GM19351 (cell line): ENCODE measurements at regions not wholly inside any gene's neighbourhood (a gene's known extent, or its start where the extent isn't known, plus 50 kb on each side); places are given as distances from the start of the nearest gene placed in this dataset.
"Not testable (repeated sequence)": the region's sequence is repeated elsewhere in the genome, so short reads cannot be mapped to it uniquely, and the experiment has no call there.

Experiments used
- ATAC-seq: cut with Tn5 transposase; IDR thresholded peaks from one replicate; pipeline ENCODE4 v1.9.1; 2021; ENCODE audit warnings: mild to moderate bottlenecking, moderate library complexity; ENCODE audit not compliant: unreplicated experiment

DNA sequence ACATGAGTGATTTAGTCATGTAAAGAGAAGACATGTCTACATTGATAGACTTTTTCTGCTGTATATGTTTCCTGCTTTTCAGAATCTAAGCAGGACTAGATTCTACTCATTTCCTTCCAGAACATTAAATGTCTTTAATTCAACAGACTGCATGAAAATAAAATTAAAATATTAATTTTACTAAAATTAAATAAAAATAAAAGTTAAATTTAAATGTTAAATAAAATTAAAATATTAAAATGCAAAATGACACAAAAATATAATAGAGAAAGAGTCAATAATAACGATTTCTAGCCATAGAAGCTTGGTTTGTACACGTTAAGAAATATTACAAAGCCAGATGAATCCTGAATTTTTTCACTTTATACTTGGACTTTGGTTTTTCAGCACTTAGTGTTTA lies 552.8 kb upstream of the NR5A2 start:
- ATAC-seq = no peak

DNA sequence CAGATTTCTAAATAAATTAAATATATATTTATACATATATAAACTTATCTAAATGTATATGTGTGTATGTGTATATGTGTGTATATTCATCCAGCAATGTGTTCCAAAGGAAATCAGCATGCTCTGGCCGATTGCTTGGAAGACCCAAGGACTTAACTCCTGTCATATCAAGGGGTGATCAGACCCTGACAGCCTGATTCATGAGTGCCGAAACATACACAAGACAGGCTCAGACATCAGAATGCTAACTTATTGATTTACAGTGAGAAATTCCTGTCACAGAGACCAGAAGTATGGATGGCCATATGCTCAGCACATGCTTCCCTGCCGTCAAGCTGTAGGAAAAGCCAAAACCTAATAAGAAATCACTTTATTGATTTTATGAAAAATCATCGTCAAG lies 545.1 kb upstream of the NR5A2 start:
- no peak for ATAC-seq

DNA sequence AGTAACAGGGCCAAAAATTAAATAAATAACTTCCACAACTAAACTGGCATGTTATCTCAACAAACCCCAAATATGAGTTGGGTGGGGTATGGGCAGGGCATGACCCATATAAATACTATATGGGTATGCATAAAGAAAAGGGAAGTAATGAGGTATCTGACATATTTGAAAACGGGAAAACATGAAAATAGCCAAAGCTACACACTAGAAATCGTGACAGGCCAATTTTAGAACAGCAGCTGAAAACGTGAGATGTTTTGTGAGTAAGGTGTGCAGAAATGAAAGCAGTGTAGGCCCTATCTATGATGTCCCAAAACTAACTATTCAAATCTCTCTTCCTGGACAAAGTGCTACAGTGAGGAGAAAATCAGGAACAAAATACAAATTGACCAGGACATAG lies 537.9 kb upstream of the NR5A2 start:
- ATAC-seq = no peak

DNA sequence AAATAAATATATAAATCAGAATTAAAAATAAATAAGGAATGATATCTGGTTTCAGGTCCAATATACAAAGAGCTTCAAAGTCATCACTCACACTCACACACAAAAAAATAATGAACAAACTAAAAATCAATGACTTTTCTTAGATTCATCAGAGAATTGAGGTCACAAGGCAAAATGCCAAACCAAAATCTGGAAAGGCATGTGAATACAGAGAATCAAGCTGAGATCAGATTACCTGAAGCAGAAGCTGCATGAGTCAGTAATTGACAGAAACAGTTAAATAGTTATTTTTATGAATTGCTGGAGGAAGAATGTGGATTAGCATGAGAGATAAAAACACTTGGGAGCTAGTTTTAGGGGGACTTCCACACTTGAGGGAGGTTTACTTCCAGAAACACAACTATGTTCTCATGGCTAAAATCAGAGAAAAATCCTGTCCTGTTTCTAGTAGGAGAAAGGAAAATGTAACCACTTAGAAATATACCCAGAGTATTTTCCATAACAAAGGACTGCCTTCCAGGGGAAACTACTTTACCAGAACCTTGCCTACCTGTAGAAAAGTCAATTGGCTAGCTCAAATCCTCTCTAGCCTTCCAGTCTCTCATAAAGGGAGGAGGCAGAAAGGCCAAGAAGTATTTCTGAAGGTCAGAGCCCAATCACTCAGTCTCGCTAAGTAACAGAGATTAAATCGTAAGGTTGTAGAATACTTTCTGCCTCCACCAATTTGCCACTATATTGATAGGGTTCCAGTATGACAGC lies 536.6 kb upstream of the NR5A2 start:
- ATAC-seq = no peak

DNA sequence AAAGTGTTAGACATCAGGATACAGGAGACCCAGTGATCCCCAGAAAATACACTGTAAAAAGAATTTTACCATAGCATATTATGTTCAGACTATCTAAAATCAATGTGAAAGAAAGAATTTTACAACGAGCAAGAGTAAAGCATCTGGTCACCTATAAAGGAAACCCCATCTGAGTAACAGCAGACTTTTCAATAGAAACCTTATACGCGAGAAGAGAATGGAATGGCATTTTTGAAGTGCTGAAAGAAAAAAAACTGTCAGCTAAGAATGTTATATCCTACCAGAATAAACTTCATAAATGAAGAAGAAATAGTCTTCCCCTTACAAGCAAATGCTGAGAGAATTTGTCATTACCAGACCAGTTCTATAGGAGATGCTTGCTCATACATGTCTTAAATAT lies 532.1 kb upstream of the NR5A2 start:
- ATAC-seq = no peak

DNA sequence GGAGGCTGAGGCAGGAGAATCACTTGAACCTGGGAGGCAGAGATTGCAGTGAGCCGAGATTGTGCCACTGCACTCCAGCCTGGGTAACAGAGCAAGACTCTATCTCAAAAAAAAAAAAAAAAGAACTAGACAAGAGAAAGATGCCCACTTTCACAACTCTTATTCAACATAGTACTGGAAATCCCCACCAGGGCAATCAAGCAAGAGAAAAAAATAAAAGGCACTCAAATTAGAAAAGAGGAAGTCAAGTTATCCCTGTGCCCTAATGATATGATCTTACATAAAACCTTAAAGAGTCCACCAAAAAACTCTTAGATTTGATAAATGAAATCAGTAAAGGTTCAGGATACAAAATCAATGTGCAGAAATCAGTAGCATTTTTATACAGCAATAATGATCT lies 528.7 kb upstream of the NR5A2 start:
- ATAC-seq = peak; percentile 85

DNA sequence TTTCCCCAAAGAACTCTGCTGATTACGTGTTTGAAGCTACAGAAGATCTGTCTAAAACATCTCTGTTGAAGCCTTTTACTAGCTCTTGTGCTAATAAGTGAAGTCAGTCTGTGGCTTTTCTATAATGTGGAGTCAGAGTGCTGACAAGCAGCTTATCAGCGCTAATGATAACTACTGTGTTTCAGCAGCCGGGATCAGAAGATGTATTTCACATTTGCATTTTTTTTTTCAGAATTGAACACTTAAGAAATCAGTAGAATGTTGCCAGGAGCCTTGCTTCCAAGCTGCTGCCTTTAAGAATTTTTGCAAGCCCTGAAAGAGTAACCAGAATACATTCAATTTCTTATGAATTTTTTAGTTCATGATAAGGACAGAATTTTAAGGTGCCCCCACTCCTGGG lies 519.4 kb upstream of the NR5A2 start:
- no peak for ATAC-seq

DNA sequence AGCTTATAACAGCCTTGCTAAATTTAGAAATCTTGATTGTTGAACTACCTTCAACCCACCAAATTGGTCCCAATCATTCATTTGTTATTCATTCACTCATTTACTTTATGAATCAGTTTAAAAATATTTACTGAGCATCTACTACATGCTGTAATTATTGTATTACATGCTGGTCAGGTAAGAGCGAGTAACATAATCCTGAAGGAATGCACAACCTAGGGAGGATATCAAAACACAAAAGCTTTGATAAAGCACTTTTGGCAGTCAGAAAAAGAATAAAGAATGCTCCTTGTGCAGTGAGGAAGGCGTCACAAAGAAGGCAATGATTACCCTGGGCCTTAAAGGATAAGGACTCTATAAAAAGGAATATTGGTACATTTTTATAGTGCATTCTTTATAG lies 518.9 kb upstream of the NR5A2 start:
- ATAC-seq = no peak

DNA sequence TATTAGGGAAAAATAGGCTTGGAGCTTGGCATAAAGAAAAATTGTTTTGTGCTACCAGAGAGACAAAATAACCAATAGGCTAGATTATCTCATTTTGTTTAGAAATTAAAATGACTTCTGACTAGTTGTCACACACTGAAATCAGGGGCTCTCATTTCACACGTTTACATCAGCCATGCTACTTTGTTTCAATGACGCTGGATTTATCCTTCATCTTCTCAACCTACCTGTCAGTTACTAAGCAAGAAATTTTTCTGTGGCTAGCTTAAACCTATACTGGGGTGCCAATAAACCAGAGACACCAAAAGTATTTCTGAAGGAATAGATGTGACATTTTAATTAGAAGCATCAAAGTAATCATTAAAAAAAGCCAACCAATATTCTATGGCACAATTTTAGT lies 518.1 kb upstream of the NR5A2 start:
- ATAC-seq = no peak

DNA sequence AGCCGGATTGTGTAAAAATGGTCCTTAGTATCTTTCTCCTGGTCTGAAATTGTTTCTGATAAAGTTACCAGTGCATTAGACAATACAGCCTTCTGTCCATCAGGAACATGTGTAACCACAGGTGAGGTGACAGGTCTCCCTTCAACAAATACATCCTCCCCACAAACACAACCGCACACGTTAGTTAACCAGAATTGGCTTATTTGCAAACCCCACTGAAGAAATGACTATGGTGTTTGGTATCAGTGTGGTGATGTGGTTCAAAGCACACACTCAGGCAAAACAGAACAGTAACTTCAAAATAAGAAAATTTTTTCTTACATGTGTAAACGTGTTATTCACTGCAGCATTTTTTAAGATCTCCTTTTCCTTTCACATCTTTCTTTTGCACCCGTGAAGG lies 517.2 kb upstream of the NR5A2 start:
- ATAC-seq = peak; percentile 97

DNA sequence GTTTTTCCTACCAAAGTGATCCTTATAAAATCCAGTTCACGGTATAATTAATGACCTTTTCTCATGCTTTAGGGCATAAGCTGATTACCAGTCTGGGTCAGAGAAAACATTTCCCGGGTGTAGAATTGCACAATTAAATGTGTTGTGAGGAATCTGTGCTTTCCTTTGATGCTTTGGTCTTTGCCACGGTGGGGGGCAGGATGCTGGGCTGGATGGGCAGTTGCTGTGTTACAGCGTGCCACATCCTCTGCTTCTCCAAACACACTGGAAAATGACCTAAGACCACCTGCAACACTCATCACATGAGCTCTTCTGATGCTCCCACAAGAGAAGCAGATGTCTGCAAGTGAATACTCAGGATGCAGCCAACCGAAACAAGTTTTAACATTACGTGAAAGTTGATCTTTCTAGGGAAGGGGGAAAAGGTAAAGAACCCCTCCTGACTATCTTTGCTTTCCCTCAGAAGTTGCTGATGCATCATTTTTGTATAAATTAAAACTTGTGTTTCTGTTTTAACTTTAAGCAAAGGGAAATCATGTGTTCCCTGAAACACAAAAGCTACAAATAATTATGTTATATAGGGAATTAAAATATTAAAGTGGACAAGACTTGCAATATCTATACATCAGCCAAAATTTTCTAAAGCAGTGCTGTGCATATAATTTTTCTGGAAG lies 515.3 kb upstream of the NR5A2 start:
- no peak for ATAC-seq

DNA sequence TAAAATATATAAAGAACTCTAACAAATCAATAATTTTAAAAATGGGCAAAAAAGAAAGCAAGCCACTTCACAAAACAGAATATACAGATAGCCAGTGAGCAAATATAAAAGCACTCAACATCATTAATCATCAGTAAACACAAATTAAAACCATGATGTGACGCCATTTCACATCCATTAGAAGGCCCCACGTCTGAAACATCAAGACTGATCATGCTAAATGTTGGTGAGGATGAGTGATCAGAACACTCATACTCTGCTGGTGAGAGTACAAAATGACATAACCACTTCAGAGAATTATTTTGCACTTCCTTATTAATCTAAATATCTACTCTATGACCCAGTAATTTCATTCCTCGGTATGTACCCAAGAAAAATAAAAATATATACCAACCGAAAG lies 512.2 kb upstream of the NR5A2 start:
- no peak for ATAC-seq

DNA sequence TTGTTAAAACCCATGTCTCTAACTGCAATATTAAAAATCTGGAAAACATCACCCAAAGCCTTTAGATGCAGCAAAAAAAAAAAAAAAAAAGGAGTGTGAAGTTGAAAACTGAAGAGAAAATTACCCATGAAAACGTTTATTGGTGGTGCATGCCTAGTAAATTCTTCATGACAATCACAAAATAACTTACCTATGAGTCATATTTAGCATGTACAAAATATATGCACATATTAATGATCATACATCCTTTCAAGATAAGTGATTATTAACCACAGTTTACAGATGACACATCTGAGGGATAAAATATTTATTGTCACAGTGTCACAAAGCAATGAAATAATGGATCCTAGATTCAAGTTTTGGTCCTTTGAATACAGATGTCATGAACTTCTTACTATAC lies 505.2 kb upstream of the NR5A2 start:
- ATAC-seq = no peak

DNA sequence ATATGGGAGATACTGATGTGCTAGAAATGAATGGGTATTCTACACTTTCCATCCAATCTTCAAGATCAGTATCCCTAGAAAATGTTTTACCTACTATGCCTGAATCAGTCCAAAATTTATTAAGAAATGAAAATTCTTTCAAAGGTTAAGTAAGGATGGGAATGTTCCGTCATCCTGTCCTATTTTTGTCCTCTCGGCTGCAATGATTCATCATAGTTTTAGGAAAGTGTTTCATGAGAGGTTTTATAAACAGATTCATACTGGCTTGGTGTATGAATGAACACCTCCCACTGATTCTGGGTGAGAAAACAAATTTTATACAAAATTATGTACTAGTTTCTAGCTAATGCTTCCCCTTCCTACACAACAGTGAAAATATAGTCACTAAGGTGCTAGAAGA lies 504.6 kb upstream of the NR5A2 start:
- no peak for ATAC-seq

DNA sequence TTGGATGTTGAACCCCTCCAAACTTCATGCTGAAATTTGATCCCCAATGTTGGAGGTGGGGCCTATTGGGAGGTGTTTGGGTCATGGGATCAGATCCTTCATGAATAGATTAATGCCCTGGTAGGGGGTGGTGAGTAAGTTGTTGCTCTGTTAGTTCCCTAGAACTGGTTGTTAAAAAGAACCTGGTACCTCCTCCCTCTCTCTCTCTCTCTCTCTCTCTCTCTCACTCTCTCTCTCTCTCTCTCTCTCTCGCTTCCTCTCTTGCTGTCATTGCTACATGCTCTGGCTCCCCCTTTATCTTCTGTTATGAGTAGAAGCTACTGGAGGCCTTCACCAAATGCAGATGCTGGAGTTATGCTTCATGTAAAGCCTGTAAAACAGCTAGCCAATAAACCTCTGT lies 498.2 kb upstream of the NR5A2 start:
- ATAC-seq = no peak

DNA sequence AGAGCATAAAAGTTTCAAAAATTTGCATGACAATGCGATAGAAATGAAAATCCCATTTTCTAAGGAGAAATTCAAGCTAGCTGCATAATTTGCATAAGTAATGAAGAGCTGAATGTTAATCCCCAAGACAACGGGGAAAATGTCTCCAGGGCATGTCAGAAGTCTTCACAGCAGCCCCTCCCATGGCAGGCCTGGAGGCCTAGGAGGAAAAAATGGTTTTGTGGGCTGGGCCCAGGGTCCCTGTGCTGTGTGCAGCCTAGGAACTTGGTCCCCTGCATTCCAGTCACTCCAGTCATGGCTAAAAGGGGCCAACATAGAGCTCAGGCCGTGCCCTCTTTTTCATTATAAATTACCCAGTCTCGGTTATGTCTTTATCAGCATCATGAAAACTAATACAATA lies 494.1 kb upstream of the NR5A2 start:
- ATAC-seq = not testable (repeated sequence)

DNA sequence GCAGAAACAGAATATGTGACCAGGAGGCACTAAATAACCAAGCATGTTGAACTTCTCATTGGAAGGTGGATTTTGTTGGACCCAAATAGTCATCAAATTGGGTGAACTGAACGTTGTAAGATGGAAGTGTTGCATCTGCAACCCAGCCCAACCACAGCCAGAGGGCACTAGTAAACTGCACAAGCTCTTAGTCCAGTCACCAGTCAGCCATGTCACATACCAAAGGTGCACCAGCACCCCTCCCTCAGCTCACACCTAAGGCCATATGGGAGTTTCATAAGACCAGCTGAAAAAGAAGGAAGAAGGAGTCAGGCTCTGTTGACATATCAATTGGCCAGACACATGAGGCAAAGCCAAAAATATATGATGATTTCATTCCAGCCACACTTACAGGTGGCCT lies 481.7 kb upstream of the NR5A2 start:
- ATAC-seq = peak; percentile 66

DNA sequence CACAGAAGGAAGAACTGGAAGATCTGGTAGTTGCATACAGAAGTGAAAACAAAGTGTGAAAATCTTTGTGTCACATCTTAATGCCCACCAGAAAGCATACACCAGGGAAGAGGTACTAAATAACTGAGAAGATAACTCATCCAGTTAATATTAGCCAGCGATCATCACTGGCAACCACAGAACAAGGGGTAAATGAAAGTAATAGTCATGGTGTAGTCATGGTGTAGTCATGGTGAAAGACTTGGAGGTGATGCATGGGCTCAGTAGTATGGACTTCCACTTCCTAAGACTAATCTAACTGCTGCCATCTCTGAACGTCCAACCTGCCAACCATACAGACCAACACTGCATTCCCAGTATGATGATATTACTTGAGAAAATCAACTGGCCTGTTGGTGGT lies 481.2 kb upstream of the NR5A2 start:
- peak; percentile 55 for ATAC-seq

DNA sequence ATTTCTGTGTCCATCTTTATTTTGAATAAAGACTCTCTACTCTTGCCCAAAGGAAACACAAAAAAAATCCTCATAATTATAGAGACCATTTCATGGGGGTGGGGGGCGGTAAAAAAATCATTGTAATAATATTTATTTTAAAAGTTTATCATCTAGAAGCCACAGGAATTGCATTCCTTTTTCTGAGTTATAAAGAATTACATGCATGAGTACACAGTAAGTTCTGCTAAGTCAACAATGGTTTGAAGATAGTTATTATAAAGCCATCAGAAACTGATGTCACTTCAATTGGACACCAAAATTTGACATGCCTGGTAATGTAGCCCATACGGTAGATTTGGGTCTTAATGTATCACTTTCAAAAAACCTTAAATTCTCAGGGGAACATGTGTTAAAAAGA lies 478.1 kb upstream of the NR5A2 start:
- no peak for ATAC-seq

DNA sequence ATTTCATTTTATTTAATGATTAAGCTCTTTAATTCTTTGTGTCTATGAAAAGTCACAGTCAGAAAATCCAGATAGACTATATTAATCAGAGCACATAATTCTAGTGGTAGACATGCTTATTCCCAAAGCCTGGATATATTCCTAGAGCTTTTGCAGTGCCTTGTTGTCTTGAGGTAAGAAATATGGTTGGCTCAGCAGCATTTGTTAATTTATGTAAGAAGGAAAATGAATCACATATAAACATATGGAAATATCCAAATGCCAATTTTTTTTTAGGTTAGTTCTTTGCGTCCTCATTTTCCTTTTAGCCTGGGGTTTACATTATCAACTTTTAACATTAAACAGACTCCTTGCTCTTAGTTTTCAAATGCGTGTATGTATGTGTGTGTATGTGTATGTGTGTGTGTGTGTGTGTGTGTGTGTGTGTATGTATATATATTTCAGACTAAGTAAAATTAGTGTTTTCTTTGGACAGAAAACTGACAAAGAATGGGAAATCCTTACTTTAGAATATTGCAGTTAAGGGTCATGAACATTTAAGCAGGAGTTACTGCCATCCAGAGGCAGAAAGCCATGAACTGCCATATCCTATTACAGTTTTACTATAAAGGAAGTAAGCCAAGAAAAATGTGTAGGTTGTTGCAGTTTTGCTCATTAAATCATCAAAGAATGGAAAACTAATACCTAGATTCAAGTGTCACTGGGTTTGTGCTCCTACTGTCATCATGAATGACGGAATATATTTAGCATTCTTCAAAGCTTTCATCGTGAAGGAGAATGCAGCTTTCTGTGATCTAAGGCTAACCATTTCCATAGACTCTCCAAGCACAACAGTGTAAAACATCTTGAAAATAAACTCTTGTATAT lies 477.1 kb upstream of the NR5A2 start:
- ATAC-seq = no peak

DNA sequence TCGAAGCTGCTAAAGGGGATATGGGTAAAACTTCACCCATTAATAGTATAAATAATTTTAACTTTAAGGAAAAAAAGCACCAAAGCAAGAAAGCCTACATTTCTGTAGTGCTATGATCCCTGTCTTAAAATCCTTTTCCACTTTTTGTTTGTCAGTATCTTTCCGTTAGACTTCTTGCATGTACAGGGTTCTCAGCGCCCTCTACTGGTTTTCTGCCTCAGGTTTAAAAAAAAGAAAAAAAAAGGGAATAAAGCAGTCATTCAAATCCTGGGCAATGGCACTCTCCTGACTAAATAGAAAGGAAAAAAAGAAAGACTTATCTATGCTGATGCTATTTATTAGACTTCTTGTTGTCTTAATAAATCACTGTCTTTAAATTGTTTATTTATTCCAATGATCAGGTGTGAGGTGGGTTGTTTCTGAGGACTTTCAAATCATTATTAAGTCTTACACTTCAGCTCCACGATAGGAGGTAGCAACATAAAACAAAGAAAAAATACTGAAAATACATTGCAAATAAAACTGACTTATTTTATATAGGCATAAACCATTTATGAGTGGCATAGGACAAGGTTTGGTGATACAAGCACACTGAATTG lies 475.4 kb upstream of the NR5A2 start:
- no peak for ATAC-seq
